Activated effector memory CD4-positive, alpha-beta T cell treated with anti-CD3 and anti-CD28 coated beads, Interleukin-2, amount 50 U/mL, for 16 hours (primary cell): ENCODE measurements at regions not wholly inside any gene's neighbourhood (a gene's known extent, or its start where the extent isn't known, plus 50 kb on each side); places are given as distances from the start of the nearest gene placed in this dataset.
"Not testable (repeated sequence)": the region's sequence is repeated elsewhere in the genome, so short reads cannot be mapped to it uniquely, and the experiment has no call there.

Experiments
- DNase-seq: peaks from one replicate; pipeline ENCODE4 v3.0.0-alpha.2; 2020

DNA sequence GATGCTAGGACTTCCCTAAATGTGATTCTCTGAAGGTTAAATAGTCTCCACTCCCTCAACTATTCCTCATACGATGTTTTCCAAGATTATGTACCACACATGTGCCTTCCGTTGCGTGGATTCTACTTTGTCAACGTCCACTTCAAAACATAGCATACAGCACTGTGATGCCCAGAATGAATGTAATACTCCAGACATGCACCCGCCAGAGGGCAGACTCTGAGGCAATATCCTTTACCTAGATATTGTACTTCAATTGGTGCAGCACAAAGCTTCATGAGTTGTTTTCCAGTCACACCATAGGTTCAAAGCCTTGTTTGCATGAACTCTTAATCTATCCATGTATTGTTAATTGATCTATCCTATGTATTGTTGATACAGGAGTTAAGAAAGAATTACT lies 201.0 kb upstream of the NABP1 start:
- DNase-seq: no peak

DNA sequence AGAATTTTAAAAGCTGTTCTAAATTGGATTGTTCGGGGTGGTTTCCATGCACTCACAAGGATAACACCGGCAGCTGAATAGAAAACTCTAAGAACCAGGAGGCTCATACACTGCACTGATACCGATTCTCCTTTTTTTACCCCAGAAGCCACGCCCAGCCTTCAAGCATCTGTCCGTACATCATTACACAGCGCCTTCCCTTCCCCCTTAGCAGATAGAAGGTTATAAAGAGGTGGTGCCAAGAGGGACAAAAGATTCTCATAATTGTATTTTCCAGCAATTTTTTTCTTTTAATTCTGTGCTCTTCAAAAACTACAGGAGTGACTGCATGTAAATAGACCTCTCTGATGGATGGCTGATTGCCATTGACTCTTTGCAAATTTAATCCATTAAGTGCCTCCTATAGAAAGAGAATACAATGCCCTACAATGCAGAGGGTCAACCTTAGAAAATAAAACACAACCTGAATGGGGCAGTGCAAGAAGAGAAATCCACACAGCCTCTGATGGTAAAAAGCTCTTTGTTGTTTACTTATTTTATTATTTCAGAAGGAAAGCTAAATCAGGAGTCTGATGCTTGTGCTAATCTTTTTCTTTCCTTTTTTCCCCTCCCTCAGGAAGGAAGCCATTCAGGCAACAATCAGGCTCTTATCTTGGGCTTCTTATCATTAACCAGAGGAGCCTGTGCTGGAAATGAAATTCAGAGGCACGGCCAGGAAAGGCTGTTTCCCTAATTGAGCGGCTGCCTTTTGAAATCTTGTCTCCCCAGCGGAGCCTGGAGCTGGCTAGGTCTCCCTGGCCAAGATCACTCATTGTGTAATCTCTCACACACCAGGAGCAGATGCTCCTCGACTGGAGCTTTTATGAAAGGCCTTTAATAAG lies 198.9 kb upstream of the NABP1 start:
- no peak for DNase-seq

DNA sequence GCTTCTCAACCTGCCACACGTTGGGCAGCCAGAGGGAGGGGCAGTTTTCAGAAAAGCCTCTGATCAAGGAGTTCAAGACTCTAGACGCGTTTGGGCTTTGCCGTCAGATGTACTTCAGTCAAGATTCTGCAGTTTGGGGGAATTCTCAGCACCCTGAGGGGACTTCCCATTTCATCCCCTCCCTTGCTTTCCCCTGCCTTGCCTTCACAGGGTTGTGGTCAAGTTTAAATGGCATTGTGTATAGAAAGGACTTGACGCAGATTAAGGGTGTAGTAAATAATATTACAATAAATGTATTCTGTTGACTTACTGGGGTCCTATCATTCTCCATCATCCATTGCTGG lies 198.3 kb upstream of the NABP1 start:
- DNase-seq: no peak

DNA sequence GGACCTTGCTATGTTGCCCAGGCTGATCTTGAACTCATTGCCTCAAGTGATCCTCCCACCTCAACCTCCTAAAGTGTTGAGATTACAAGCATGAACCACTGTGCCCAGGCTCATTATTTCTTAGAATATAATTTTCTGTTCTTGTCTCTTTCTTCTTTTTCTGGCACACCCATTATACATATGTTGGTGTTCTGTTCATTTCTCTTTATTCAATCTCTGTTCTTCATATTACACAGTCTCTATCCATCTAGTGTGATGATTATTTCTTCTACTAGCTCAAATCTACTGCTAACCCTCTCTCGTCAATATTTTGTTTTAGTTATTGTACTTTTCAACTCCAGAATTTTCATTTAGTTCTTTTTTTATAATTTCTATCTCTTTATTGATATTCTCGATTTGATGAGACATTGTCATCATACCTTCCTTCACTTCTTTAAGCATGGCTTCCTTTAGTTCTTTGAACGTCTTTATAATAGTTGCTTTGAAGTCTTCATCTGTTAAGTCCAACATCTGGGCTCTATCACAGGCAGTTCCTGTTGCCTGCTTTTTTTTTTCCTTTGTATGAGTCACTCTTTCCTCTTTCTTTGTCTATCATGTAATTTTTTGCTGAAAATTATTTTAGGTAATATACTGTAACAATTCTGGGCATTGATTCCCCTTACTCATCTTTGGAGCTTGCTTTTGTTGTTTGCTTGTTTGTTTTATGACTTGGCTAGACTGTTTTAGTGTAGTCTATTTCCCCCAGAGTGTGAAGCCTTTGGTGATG lies 196.4 kb upstream of the NABP1 start:
- DNase-seq: no peak

DNA sequence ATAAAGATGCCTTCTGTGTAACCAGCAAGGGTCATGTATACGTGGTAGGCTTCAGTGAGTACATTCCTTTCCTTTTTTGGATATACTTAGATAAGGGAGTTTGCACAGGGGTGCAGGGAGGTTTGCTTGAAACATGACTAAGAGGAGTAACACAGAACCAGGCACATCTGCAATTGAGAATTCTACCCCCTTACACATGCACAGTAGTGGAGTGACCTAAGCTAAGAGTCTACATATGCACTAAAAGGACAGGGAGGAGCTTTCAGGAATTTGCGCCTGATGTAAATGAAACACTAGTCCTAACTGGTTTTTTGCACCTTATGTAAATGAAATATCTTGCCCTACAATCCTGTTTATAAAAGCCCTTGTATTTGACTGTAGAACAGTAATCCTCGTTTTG lies 194.8 kb upstream of the NABP1 start:
- DNase-seq: no peak

DNA sequence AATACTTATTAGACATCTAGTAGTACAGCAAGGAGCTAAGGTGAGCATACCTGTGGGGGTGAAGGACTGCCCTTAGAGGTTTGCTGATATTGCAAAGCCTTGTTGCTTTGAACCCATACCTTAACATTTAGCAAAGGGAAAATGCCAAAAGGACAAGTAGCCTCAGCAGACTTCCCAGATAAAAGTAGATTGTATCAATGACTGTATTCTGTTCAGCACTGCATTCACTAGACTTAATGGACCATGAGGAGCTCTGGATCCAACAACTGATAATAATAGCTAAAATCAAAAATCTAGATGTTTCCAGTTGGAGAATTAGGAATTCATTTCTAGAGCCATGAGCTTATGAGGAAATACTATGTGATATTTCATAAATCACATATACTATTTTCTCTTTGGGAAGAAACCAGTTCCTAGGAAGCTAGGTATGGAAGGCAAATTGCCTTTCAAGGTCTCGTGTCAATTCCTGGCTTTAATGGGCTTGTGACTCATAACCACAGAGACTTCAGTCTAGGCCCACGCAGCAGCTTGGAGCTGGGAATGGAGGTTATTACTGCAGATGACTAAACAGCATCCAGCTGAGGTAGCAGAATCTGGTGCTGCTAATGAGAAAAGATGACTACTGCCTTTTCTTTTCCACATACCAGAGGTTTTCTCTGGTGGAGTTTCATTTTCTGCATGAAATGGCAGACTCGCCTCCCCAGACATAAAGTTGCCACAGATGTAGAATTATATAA lies 191.2 kb upstream of the NABP1 start:
- no peak for DNase-seq

DNA sequence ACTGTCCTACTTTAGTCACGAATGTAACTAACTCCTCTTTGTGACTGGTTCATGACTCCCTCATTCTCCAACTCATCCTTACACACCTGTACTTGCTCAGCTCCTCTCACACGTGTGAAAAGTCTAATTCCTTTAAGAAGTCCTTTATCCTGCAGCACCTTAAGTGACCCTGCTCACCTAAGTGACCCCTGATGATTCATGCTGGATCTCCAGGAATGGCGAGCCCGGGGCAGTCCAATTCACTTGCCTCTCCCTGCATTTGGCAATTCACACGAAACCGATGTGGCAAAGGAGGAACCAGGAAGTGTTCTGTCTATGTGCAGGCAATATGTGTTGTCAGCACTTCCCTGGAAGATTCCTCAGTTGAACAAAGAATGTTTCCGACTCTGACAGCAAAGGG lies 189.8 kb upstream of the NABP1 start:
- DNase-seq: no peak

DNA sequence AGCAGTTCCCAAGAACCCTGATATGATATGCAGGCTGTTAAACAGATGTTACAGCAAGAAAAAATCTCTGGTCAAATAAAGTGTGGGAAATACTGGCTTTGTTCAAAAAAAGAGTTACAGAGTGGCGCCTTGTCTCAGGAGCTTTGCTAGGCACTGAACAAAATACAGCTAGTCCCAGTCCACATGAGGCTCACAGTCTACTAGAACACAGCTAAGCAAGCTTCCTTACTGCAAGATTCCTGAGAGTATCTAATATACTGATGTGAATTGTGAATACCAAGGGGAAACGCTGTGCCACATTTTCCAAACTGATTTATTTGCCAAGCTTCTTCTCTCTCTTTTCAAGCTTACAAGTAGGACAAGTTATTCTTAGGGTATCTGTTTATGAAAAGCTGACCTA lies 188.8 kb upstream of the NABP1 start:
- no peak for DNase-seq

DNA sequence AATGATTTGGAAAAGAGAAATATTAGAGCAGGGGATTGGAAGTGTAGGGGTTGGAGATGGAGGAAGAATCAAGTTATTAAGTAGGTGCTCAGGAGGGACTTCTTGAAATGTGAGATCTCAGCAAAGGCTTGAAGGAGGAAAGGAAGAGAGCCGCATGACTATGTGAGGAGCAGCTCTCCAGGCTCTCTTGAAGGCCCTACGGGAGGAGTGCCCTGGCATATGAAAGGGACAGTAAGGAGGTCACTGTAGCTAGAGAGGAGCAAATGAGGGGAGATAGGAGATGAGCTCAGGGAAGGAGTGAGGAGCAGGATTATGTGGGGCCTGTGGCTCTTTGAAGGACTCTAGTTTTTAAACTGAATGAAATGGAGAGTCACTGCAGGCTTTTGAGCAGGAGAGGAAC lies 181.1 kb upstream of the NABP1 start:
- DNase-seq: no peak

DNA sequence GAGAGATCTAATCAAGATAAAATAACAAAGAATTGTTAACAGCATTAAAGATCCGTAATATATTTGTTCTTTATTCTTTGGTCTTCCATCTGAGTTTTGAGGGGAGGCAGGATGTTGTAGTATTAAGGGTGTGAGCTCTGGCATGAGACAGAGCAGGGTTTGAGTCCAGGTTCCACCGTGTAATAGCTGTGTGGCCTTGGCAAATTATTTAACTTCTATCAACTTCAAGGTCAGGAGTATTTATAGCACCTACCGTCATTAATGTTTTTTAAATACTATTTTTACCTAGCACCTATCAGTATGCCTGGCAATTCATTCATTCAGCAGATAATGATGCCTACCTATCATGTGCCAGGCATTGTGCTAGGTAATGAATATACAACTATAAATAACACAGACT lies 180.1 kb upstream of the NABP1 start:
- DNase-seq: no peak

DNA sequence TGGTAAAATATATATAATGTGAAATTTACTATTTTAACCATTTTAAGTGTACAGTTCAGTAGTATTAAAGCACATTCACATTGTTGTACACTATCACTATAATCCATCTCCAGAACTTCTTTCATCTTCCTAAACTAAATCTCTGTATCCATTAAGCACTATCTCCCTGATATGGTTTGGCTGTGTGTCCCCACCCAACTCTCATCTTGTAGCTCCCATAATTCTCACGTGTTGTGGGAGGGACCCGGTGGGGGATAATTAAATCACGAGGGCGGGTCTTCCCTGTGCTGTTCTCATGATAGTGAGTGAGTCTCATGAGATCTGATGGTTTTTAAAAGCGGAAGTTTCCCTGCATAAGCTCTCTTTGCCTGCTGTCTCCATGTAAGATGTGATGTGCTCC lies 178.9 kb upstream of the NABP1 start:
- no peak for DNase-seq

DNA sequence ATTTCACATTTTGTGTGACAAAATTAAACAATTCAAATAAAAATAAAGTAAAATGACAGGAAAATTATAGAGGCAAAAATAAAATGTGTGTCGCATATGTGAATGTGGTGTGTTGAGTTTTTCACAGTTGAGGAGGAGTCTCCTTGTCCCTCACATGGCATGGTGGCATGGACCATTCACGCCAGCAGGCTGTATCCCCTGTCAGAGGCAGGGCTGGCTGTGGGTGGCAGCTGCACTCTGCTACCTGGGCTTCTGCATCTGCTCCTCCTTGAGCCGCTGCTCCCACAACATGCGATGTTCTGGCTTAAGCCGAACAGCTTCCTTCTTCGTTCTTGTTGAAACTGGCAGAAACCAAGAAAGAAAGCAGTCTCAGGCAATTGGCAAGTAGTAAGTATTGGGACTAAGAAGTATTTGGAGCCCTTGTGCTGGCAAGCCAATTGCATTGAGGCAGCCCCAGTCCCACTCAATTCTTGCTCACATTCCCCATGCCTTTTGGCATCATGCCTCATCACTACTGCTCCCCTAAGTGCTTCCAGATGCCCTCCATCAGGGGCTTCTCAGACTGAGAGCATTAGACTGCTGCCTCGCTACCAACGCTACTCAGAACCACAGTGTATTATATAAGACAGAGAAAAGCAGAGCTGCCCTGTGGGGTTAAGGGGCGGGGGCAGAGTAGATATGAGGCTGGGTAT lies 177.9 kb upstream of the NABP1 start:
- no peak for DNase-seq

DNA sequence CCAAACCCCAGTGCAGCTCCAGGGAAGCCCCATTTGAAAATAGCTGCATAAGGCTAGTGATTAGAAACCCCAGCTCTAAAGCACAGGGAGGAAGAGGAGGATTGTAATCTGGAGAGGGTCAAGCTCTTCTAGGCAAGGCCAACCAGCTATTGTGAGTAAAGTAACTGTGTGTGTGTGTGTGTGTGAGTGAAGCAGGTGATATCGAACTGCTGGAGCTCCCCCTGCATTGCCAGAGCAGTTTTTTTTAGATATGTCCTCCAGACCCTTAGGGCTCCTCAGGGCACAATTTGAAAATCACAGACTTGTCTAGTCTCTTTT lies 177.4 kb upstream of the NABP1 start:
- DNase-seq: no peak

DNA sequence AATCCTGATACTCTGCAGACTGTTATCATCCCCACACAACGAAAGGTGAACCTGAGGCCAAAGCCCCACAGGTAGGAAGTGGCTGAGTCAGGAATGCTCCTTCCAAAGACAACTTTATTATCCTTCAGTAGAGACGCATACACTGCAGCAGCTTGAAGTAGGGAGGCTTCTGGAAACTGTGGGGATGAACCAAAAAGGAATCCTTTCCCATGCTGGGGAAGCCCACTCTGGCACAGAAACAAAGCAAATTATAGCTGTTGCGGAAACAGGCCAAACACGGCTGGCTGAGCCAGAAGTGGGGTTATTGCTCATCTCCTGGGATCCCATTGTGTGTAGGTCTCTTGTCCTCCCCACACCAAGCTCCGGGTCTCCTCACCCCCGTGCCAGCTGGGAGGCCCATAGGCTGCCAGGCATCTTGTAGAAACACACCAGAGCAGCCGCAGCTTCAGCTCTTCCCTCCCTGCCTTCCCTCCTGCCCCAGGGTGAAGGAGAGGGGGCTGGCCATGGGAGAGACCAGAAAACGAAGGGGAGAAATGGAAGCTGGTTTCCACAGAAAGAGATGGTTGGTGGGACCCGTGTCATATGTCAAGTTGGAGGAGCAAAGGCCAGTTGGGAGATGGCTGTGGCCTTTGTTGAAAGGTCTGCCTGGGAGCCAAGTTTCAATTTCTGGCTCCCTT lies 176.9 kb upstream of the NABP1 start:
- no peak for DNase-seq

DNA sequence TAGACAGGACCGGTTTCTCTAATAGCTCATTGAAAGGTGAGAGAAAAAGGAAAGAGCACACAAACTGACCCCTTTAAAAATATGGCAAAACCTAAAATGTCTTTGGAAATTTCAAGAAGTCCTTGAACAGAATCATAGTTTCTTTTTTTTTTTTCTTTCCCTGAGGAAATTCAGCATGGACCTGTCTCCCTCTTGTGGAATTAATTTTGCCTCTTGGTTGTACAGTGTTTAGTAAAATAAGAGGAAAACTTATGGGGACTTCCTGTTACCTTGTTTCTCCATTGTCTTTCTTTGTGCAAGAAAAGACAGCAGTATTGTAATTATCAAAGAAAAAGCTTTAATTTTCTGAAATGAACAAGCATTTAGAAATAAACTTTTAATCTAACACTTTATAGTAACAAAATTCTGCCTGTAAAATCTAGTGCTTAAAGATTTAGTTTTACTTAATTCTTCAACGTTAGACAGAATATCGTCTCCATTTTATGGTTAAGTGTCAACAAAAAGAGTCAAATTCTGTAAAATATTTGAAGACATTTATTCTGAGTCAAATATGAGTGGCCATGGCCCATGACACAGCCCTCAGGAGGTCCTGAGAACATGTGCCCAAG lies 176.3 kb upstream of the NABP1 start:
- no peak for DNase-seq

DNA sequence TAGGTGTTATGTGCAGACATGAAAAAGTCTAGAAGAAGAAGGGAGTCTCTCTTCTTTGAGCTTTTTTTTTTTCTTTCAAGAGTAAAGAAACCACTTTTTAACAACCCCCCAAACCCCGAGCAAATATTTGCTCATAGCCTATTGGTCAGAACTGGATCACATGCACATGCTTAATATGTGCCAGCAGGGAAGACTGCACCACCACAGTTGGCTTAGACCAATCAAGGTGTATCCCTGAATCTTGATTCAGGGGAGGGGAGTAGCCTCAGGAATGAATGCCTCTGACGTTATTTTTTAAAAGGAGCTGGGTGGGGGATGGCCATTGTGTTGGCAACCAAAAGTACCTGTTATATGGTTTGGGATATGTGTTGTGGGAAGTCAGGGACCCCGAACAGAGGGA lies 171.4 kb upstream of the NABP1 start:
- DNase-seq: no peak

DNA sequence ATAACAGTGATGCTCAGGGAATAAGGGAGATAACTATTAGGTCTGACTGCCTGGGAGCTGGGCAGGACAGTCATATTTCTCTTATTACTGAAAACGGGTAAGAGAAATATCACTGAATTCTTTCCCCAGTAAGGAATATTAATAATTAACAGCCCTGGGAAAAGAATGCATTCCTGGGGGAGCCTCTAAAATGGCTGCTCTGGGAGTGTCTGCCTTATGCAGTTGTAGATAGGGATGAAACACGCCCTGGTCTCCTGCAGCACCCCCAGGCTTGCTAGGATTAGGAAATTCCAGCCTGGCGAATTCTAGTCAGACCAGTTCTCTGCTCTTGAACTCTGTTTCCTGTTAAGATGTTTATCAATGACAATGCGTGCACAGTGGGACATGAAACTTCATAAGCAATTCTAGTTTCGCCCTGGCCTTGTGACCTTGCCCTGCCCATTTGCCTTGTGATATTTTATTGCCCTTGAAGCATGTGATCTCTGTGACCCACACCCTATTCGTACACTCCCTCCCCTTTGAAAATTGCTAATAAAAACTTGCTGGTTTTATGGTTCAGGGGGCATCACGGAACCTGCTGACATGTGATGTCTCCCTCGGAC lies 170.6 kb upstream of the NABP1 start:
- not testable (repeated sequence) for DNase-seq

DNA sequence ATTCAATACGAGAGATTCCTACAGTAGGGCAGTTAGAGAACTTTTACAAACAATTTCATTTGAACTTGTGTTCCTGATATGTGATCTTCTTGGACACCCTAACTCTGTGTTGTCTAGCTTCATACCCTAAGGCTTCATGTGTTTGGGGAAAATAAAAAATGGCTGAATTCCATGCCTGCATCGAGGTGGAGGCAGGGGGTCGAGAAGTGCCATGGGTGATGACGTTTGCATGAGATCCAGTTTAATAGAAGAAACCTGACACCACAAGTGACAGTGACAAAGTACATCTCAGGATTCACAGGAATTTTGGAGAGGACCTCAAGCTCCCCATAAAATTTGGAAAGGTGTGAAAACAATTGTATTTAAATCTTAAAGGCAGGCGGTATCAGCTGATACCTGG lies 169.2 kb upstream of the NABP1 start:
- DNase-seq: no peak

DNA sequence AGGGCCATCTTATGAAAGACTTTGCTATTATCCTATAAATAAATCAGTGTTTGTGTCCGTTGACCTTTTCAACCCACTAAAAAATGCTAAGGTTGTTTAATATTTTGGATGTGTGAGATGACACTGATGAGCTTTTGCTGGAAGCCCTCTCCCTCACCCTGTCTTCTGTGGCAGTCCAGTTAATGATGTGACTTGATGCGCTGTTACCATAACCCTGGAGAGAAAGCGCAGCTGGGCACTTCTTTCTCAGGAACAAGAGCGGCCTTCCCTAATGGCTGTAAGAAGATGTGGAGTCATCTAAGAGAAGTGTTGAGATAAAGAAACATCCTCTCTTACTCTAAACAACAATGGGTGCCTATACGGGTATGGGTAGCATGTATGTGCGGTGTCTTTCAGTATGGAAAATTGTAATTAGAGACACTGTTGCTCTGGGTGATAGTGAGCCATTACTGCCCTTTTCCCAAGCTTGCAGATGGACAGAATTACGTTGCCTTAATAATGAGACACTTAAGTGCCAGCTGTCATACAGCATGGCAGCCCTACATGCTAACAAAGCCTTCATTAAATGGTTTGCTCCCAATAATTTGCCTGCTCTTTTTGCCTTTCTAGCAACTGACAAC lies 165.6 kb upstream of the NABP1 start:
- no peak for DNase-seq

DNA sequence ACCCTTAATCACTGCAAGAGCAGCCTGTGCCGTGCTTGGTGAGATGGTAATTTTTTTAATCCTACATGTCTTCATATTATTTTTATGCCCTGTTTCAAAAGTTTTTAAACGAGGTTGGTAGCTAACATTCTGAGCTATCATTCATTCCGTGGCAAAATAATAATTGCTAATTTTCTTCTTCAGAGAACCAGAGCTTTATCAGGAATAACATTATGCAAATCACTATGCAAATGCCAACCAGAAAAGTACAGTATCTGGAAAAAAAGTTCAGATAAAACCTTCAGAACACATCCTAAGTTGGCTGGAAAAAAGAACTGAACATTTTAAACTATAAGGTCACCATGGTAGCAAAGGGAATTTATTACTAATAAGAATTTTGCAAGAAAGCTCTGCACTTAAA lies 165.1 kb upstream of the NABP1 start:
- DNase-seq: no peak

DNA sequence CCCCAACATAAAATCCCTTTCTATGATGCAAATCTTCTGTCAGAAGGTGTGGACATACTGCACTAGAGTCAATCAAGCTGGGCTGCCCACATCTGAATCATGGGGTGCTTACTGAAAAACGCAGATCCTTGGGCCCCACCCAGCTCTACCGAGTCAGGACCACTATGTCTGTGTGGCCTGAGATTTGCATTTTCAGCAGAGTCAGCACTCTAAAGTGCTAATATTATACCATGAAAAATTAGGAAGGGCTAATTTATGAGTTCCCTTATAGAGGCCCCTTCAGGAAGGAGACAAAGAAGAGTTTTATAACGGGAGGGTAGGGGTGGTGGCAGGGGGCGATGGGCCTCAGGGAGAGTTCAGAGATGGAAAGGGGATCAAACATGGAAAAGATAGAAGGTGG lies 163.3 kb upstream of the NABP1 start:
- DNase-seq: no peak

DNA sequence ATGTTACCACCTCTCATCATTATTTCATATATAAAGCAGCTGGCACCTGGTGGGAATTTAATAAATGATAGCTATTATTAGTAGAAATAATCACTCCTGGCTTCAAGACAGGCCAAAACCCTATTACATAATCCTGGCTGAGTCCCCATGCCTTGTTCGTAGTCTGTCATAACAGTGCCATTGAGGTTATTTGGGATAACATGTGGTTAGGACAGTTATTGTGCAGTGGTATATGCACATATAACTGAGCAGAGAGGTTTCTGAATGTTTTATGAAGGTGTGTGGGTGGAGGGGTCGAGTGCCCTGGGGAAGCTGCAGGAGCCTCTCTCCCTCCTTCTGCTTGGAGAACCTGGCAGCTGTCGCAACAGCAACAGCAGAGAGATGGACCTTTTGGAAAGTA lies 162.4 kb upstream of the NABP1 start:
- DNase-seq: no peak
